ENCODE measurements at regions not wholly inside any gene's neighbourhood (a gene's known extent, or its start where the extent isn't known, plus 50 kb on each side); places are given as distances from the start of the nearest gene placed in this dataset.
"Not testable (repeated sequence)": the region's sequence is repeated elsewhere in the genome, so short reads cannot be mapped to it uniquely, and the experiment has no call there.

GRCh38 chr19:28299649-28300048 is 913.3 kb downstream of the UQCRFS1 start:
- Mint-ChIP-seq H3K4me3 (no peak overlapping the region), H3K4me1 (ENCODE audit: low read depth in 2 of 2) (no peaks in the 10 kb centered on the region), H3K36me3 (no peaks in the 10 kb centered on the region), H3K27ac (no peak overlapping the region), H3K27me3 (peaks cover 5 to 6% of the 10 kb centered on the region in 2 donors), H3K9me3 (no peaks in the 10 kb centered on the region)
- DNase-seq (ENCODE audit: low spot score) = no peak
- no peak for ATAC-seq

GRCh38 chr19:28297586-28298157 is 915.3 kb downstream of the UQCRFS1 start:
- H3K9me3 Mint-ChIP-seq = no peaks in the 10 kb centered on the region
- DNase-seq (ENCODE audit: low spot score) (no peak), ATAC-seq (no peak)
- H3K27ac Mint-ChIP-seq = no peak overlapping the region
- no peaks in the 10 kb centered on the region for H3K4me1 Mint-ChIP-seq (ENCODE audit: low read depth in 2 of 2)
- H3K4me3 Mint-ChIP-seq = no peak overlapping the region
- H3K36me3 Mint-ChIP-seq = no peaks in the 10 kb centered on the region
- H3K27me3 Mint-ChIP-seq = peaks cover 5 to 6% of the 10 kb centered on the region in 2 donors

- Mint-ChIP-seq H3K27me3 (peaks cover 5 to 6% of the 10 kb centered on the region in 2 donors), H3K9me3 (no peaks in the 10 kb centered on the region), H3K27ac (no peak overlapping the region), H3K36me3 (no peaks in the 10 kb centered on the region), H3K4me1 (ENCODE audit: low read depth in 2 of 2) (no peaks in the 10 kb centered on the region), H3K4me3 (no peak overlapping the region)
- no peak for ATAC-seq
- no peak for DNase-seq (ENCODE audit: low spot score)
Measured at GRCh38 chr19:28297036-28297435, 915.9 kb downstream of the UQCRFS1 start.

- ATAC-seq = no peak
- no peaks in the 10 kb centered on the region for H3K4me1 Mint-ChIP-seq (ENCODE audit: low read depth in 2 of 2)
- H3K27me3 Mint-ChIP-seq = peaks cover 5 to 10% of the 10 kb centered on the region in 2 donors
- H3K9me3 Mint-ChIP-seq = no peaks in the 10 kb centered on the region
- no peak overlapping the region for H3K4me3 Mint-ChIP-seq
- no peaks in the 10 kb centered on the region for H3K36me3 Mint-ChIP-seq
- no peak overlapping the region for H3K27ac Mint-ChIP-seq
- no peak for DNase-seq (ENCODE audit: low spot score)
Measured at GRCh38 chr19:28296506-28296905, 916.4 kb downstream of the UQCRFS1 start.

- DNase-seq (ENCODE audit: low spot score); H3K27ac Mint-ChIP-seq; ATAC-seq; H3K9me3 Mint-ChIP-seq; H3K4me3 Mint-ChIP-seq; H3K4me1 Mint-ChIP-seq (ENCODE audit: low read depth in 2 of 2); H3K36me3 Mint-ChIP-seq: not testable (repeated sequence)
- H3K27me3 Mint-ChIP-seq = peaks cover 5 to 10% of the 10 kb centered on the region in 2 donors
Measured at GRCh38 chr19:28294975-28295374, 918.0 kb downstream of the UQCRFS1 start.

- ATAC-seq = no peak
- H3K4me3 Mint-ChIP-seq = no peak overlapping the region
- H3K36me3 Mint-ChIP-seq = no peaks in the 10 kb centered on the region
- H3K27ac Mint-ChIP-seq = no peak overlapping the region
- peaks cover 5 to 10% of the 10 kb centered on the region in 2 donors for H3K27me3 Mint-ChIP-seq
- no peaks in the 10 kb centered on the region for H3K9me3 Mint-ChIP-seq
- no peaks in the 10 kb centered on the region for H3K4me1 Mint-ChIP-seq (ENCODE audit: low read depth in 2 of 2)
- no peak for DNase-seq (ENCODE audit: low spot score)
Measured at GRCh38 chr19:28294395-28294794, 918.6 kb downstream of the UQCRFS1 start.

GRCh38 chr19:28293685-28294084 is 919.3 kb downstream of the UQCRFS1 start:
- Mint-ChIP-seq H3K4me1 (ENCODE audit: low read depth in 2 of 2) (no peaks in the 10 kb centered on the region), H3K36me3 (no peaks in the 10 kb centered on the region), H3K4me3 (no peak overlapping the region), H3K27me3 (peaks cover 5 to 12% of the 10 kb centered on the region in 2 donors), H3K9me3 (no peaks in the 10 kb centered on the region), H3K27ac (no peak overlapping the region)
- ATAC-seq = no peak
- no peak for DNase-seq (ENCODE audit: low spot score)

- no peaks in the 10 kb centered on the region for H3K36me3 Mint-ChIP-seq
- no peaks in the 10 kb centered on the region for H3K4me1 Mint-ChIP-seq (ENCODE audit: low read depth in 2 of 2)
- H3K9me3 Mint-ChIP-seq = no peaks in the 10 kb centered on the region
- no peak for ATAC-seq
- H3K4me3 Mint-ChIP-seq = no peak overlapping the region
- no peak for DNase-seq (ENCODE audit: low spot score)
- H3K27me3 Mint-ChIP-seq = peaks cover 5 to 12% of the 10 kb centered on the region in 2 donors
- H3K27ac Mint-ChIP-seq = no peak overlapping the region
Measured at GRCh38 chr19:28292822-28293500, 920.0 kb downstream of the UQCRFS1 start.

- Mint-ChIP-seq H3K27ac (no peak overlapping the region), H3K36me3 (no peaks in the 10 kb centered on the region), H3K4me3 (no peak overlapping the region), H3K4me1 (ENCODE audit: low read depth in 2 of 2) (no peaks in the 10 kb centered on the region), H3K27me3 (peaks cover 5 to 16% of the 10 kb centered on the region in 2 donors), H3K9me3 (no peaks in the 10 kb centered on the region)
- DNase-seq (ENCODE audit: low spot score) (no peak), ATAC-seq (no peak)
Measured at GRCh38 chr19:28291874-28292273, 921.1 kb downstream of the UQCRFS1 start.

- H3K4me3 Mint-ChIP-seq = no peak overlapping the region
- DNase-seq (ENCODE audit: low spot score) (no peak), ATAC-seq (peak in 1 of 2 donors; percentile 24)
- no peak overlapping the region for H3K27ac Mint-ChIP-seq
- no peaks in the 10 kb centered on the region for H3K4me1 Mint-ChIP-seq (ENCODE audit: low read depth in 2 of 2)
- H3K27me3 Mint-ChIP-seq = peaks cover 7 to 12% of the 10 kb centered on the region in 2 donors
- no peaks in the 10 kb centered on the region for H3K9me3 Mint-ChIP-seq
- H3K36me3 Mint-ChIP-seq = no peaks in the 10 kb centered on the region
Measured at GRCh38 chr19:28290963-28291657, 921.8 kb downstream of the UQCRFS1 start.

GRCh38 chr19:28289295-28290063 is 923.5 kb downstream of the UQCRFS1 start:
- Mint-ChIP-seq H3K27ac (no peak overlapping the region), H3K4me1 (ENCODE audit: low read depth in 2 of 2) (no peaks in the 10 kb centered on the region), H3K27me3 (peaks cover 12 to 22% of the 10 kb centered on the region in 2 donors), H3K36me3 (no peaks in the 10 kb centered on the region), H3K9me3 (no peaks in the 10 kb centered on the region), H3K4me3 (no peak overlapping the region)
- ATAC-seq (peak in 1 of 2 donors; percentile 29), DNase-seq (ENCODE audit: low spot score) (no peak)

- no peak for DNase-seq (ENCODE audit: low spot score)
- peaks cover 17 to 29% of the 10 kb centered on the region in 2 donors for H3K27me3 Mint-ChIP-seq
- H3K9me3 Mint-ChIP-seq = peaks cover 3% of the 10 kb centered on the region
- no peak for ATAC-seq
- no peak overlapping the region for H3K27ac Mint-ChIP-seq
- H3K36me3 Mint-ChIP-seq = no peaks in the 10 kb centered on the region
- no peaks in the 10 kb centered on the region for H3K4me1 Mint-ChIP-seq (ENCODE audit: low read depth in 2 of 2)
- no peak overlapping the region for H3K4me3 Mint-ChIP-seq
Measured at GRCh38 chr19:28288572-28289264, 924.2 kb downstream of the UQCRFS1 start.

GRCh38 chr19:28285917-28286316 is 927.0 kb downstream of the UQCRFS1 start:
- no peak for DNase-seq (ENCODE audit: low spot score)
- Mint-ChIP-seq H3K36me3 (no peaks in the 10 kb centered on the region), H3K4me3 (no peak overlapping the region), H3K27me3 (peaks cover 36 to 50% of the 10 kb centered on the region in 2 donors), H3K4me1 (ENCODE audit: low read depth in 2 of 2) (no peaks in the 10 kb centered on the region), H3K27ac (no peak overlapping the region), H3K9me3 (peaks cover 18% of the 10 kb centered on the region)
- no peak for ATAC-seq
